Calu3 (cell line): ENCODE measurements at regions not wholly inside any gene's neighbourhood (a gene's known extent, or its start where the extent isn't known, plus 50 kb on each side); places are given as distances from the start of the nearest gene placed in this dataset.
"Not testable (repeated sequence)": the region's sequence is repeated elsewhere in the genome, so short reads cannot be mapped to it uniquely, and the experiment has no call there.

ENCODE experiments used
- BruUV-seq: library from RNA; stranded (reverse); fragments of 400-500 nt; replicated peaks from 2 replicates; lab custom pipeline; 2021; lab: Mats Ljungman, UMichigan
- CTCF ChIA-PET: fragments of 300-600 bp; sonication (Branson Sonifier 250); formaldehyde crosslinking; loops from one replicate; lab custom pipeline; 2022; ENCODE audit warnings: antibody characterized with exemption; lab: Charles Lee
- DNase-seq: peaks from one replicate; pipeline ENCODE4 v3.0.0; 2022
- H3K27ac Mint-ChIP-seq: one replicate; pipeline ENCODE4 v1.8.0; 2022; ENCODE audit warnings: mixed read lengths; ENCODE audit not compliant: unreplicated experiment
- H3K27me3 Mint-ChIP-seq: one replicate; pipeline ENCODE4 v1.8.0; 2022; ENCODE audit warnings: mixed read lengths; ENCODE audit not compliant: unreplicated experiment
- H3K36me3 Mint-ChIP-seq: one replicate; pipeline ENCODE4 v1.8.0; 2022; ENCODE audit warnings: mild to moderate bottlenecking, moderate library complexity, mixed read lengths; ENCODE audit not compliant: insufficient read depth, unreplicated experiment
- H3K4me1 Mint-ChIP-seq: one replicate; pipeline ENCODE4 v1.8.0; 2022; ENCODE audit warnings: mild to moderate bottlenecking, low read depth, mixed read lengths; ENCODE audit not compliant: unreplicated experiment
- H3K4me3 Mint-ChIP-seq: one replicate; pipeline ENCODE4 v1.8.0; 2022; ENCODE audit warnings: mild to moderate bottlenecking, low read depth, moderate library complexity, mixed read lengths; ENCODE audit not compliant: unreplicated experiment
- H3K9me3 Mint-ChIP-seq: one replicate; pipeline ENCODE4 v1.8.0; 2022; ENCODE audit warnings: low read depth, mixed read lengths; ENCODE audit not compliant: unreplicated experiment
- CTCF ChIP-seq: fragments of 200-600 bp; IDR thresholded peaks from one replicate; pipeline ENCODE4 v1.8.0; 2022; ENCODE audit warnings: antibody characterized with exemption; ENCODE audit not compliant: unreplicated experiment
- intact Hi-C: fragments of 100-400 bp; cut with micrococcal nuclease; formaldehyde crosslinking; loops from one replicate; pipeline ENCODE4 v1.10.0; 2022; ENCODE audit not compliant: unreplicated experiment

DNA sequence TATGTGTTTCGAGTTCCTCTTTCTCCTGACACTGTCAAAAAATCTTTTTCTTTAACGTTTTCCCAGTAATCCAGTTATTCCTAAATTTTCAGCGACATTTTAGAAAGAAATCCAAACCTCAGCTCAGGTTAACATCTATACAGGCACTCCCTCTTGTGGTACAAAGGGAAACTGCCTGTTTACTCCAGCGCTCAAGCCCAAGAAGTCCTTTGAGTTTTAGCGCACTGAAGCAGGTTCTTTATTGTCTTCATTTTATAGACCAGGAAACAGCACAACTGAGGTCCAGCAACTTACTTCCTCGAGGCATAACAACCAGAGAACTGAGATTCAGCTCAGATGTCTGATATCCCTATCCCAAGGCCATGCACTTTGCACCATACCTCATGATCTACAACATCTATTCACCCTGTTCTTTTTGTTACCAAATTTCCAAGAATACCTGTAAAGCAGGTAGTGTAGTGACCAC lies 287.2 kb upstream of the MKLN1 start:
- Mint-ChIP-seq H3K36me3 (no peaks in the 10 kb centered on the region), H3K27ac (no peak overlapping the region), H3K4me3 (no peak overlapping the region), H3K27me3 (no peaks in the 10 kb centered on the region), H3K9me3 (no peaks in the 10 kb centered on the region), H3K4me1 (peaks cover 28% of the 10 kb centered on the region)
- intact Hi-C loops: loop anchor here (1.0 to 5.0 kb wide), 2 partner anchors 58 to 143 kb away; no protein-coding TSS in a partner anchor
- TF ChIP-seq CTCF: peak; percentile 62
- CTCF ChIA-PET: interaction anchor here (0.6 to 3.6 kb wide), 8 partner anchors 24 to 165 kb away, joined by 3 to 25 read pairs (median 4); no protein-coding TSS in a partner anchor
- BruUV-seq: no TSS peak
- peak; percentile 62 for DNase-seq

DNA sequence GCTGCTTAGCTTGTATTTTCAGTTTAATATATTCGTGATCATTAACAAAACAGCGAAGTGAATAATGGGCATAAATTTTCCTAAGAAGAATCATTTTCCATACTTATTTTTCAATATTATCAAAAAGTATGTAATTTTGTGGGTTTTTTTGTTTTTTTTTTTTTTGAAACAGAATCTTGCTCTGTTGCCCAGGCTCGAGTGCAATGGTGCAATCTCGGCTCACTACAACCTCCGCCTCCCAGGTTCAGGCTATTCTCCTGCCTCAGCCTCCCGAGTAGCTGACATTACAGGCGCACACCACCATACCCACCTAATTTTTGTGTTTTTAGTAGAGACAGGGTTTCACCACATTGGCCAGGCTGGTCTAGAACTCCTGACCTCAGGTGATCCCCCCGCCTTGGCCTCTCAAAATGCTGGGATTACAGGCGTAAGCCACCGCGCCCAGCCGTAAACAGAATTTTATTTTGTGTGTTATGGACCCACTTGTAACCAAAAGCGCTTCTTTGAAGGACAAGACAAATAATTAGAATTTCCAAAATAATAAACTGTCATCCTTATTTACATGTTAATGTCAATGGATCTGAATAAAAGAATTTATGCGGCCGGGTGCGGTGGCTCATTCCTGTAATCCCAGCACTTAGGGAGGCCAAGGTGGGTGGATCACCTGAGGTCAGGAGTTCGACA lies 286.5 kb upstream of the MKLN1 start:
- H3K4me1 Mint-ChIP-seq: peaks cover 28% of the 10 kb centered on the region
- H3K27me3 Mint-ChIP-seq, H3K9me3 Mint-ChIP-seq, H3K36me3 Mint-ChIP-seq, DNase-seq, BruUV-seq, H3K27ac Mint-ChIP-seq, H3K4me3 Mint-ChIP-seq: not testable (repeated sequence)
- intact Hi-C loops: loop anchor here (5.0 kb wide), 1 partner anchor 144 kb away; no protein-coding TSS in a partner anchor
- CTCF ChIA-PET: interaction anchor here (1.0 to 3.6 kb wide), 6 partner anchors 25 to 166 kb away, joined by 3 to 25 read pairs (median 6); no protein-coding TSS in a partner anchor

- no peak overlapping the region for H3K27ac Mint-ChIP-seq
- no peak for DNase-seq
- intact Hi-C loops: loop anchor here (5.0 kb wide), 1 partner anchor 145 kb away; no protein-coding TSS in a partner anchor
- H3K4me3 Mint-ChIP-seq: no peak overlapping the region
- BruUV-seq: no TSS peak
- no peaks in the 10 kb centered on the region for H3K27me3 Mint-ChIP-seq
- H3K9me3 Mint-ChIP-seq: peaks cover 2% of the 10 kb centered on the region
- TF ChIP-seq CTCF: no peak
- CTCF ChIA-PET: interaction anchor here (0.6 to 3.6 kb wide), 3 partner anchors 19 to 60 kb away, joined by 3 to 25 read pairs (median 5); no protein-coding TSS in a partner anchor
- H3K36me3 Mint-ChIP-seq: peaks cover 6% of the 10 kb centered on the region
- peaks cover 28% of the 10 kb centered on the region for H3K4me1 Mint-ChIP-seq
Measured at GRCh38 chr7:131042269-131043160, 285.2 kb upstream of the MKLN1 start.

DNA sequence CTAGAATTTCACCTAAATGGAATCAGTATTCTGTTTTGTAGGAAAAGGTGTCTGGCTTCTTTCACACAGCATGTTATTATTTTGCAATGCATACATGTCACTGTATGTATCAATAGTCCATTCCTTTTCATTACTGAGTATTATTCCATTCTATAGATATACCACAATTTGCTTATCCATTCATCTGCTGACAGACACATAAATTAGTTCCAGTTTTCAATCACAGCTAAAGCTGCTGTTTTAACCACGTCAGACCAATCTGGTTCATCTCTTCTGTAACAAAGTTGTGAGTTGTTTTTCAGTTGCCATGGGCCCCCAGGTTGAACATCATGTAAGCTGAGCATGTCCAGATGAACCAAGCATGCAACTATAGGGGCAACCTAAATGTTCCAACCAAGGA lies 282.1 kb upstream of the MKLN1 start:
- H3K4me1 Mint-ChIP-seq: peaks cover 14% of the 10 kb centered on the region
- no TSS peak for BruUV-seq
- H3K9me3 Mint-ChIP-seq: peaks cover 2% of the 10 kb centered on the region
- H3K27me3 Mint-ChIP-seq: no peaks in the 10 kb centered on the region
- no peak overlapping the region for H3K27ac Mint-ChIP-seq
- CTCF ChIA-PET: interaction anchor here (0.5 kb wide), 1 partner anchor 165 kb away, joined by 4 read pairs; no protein-coding TSS in a partner anchor
- peaks cover 6% of the 10 kb centered on the region for H3K36me3 Mint-ChIP-seq
- DNase-seq: no peak
- intact Hi-C loops: no loop called here
- H3K4me3 Mint-ChIP-seq: no peak overlapping the region
- no peak for TF ChIP-seq CTCF
